Retina (tissue), 1 donor: ENCODE measurements at regions not wholly inside any gene's neighbourhood (a gene's known extent, or its start where the extent isn't known, plus 50 kb on each side); places are given as distances from the start of the nearest gene placed in this dataset.

ENCODE experiments used
- DNase-seq: peaks from one replicate; pipeline ENCODE4 v3.0.0-alpha.2; 2016

GRCh38 chr2:145273840-145274239 lies 753.9 kb upstream of the ZEB2 start:
- DNase-seq: no peak

GRCh38 chr2:145268931-145269330 lies 749.0 kb upstream of the ZEB2 start:
- no peak for DNase-seq

- DNase-seq: no peak
Observed at GRCh38 chr2:145267451-145267850, 747.5 kb upstream of the ZEB2 start.

- no peak for DNase-seq
Observed at GRCh38 chr2:145265244-145265643, 745.3 kb upstream of the ZEB2 start.

GRCh38 chr2:145260674-145261073 lies 740.8 kb upstream of the ZEB2 start:
- no peak for DNase-seq

GRCh38 chr2:145260081-145260480 lies 740.2 kb upstream of the ZEB2 start:
- DNase-seq: no peak

GRCh38 chr2:145258903-145259579 lies 739.1 kb upstream of the ZEB2 start:
- DNase-seq: no peak

GRCh38 chr2:145257931-145258330 lies 738.0 kb upstream of the ZEB2 start:
- DNase-seq: no peak

- no peak for DNase-seq
Observed at GRCh38 chr2:145256551-145256950, 736.6 kb upstream of the ZEB2 start.

- no peak for DNase-seq
Observed at GRCh38 chr2:145254291-145254690, 734.4 kb upstream of the ZEB2 start.

GRCh38 chr2:145253492-145253891 lies 733.6 kb upstream of the ZEB2 start:
- DNase-seq: no peak

- DNase-seq: no peak
Observed at GRCh38 chr2:145245268-145245870, 725.5 kb upstream of the ZEB2 start.

- DNase-seq: no peak
Observed at GRCh38 chr2:145235312-145235711, 715.4 kb upstream of the ZEB2 start.

- DNase-seq: no peak
Observed at GRCh38 chr2:145230546-145230945, 710.6 kb upstream of the ZEB2 start.

- no peak for DNase-seq
Observed at GRCh38 chr2:145228506-145228905, 708.6 kb upstream of the ZEB2 start.

- no peak for DNase-seq
Observed at GRCh38 chr2:145226901-145227300, 707.0 kb upstream of the ZEB2 start.

- DNase-seq: no peak
Observed at GRCh38 chr2:145221516-145221915, 701.6 kb upstream of the ZEB2 start.

GRCh38 chr2:145221032-145221431 lies 701.1 kb upstream of the ZEB2 start:
- no peak for DNase-seq

GRCh38 chr2:145220496-145220895 lies 700.6 kb upstream of the ZEB2 start:
- DNase-seq: no peak

- no peak for DNase-seq
Observed at GRCh38 chr2:145207884-145208283, 688.0 kb upstream of the ZEB2 start.

- no peak for DNase-seq
Observed at GRCh38 chr2:145206496-145207281, 686.8 kb upstream of the ZEB2 start.

- DNase-seq: peak; percentile 37
Observed at GRCh38 chr2:145203891-145204290, 684.0 kb upstream of the ZEB2 start.

GRCh38 chr2:145199827-145200706 lies 680.1 kb upstream of the ZEB2 start:
- no peak for DNase-seq
